ENCODE measurements at regions not wholly inside any gene's neighbourhood (a gene's known extent, or its start where the extent isn't known, plus 50 kb on each side); places are given as distances from the start of the nearest gene placed in this dataset.

- Histone ChIP-seq H3K4me3 (no peak overlapping the region), H3K27me3 (no peaks in the 10 kb centered on the region), H3K27ac (no peak overlapping the region), H3K36me3 (no peaks in the 10 kb centered on the region), H3K9me3 (no peaks in the 10 kb centered on the region), H3K4me1 (peaks cover 0 to 7% (median 0%) of the 10 kb centered on the region in 4 donors)
- ATAC-seq (ENCODE audit: low FRiP score in 2 of 2) = no peak
- DNase-seq = no peak
- 73 to 80% methylated on average over 2 of the region's 2 CpGs for WGBS, 2 donors
- TF ChIP-seq EP300 (IDR thresholded peaks at IDR 0.05) (no peak), POLR2AphosphoS5 (IDR thresholded peaks at IDR 0.05) (no peak), POLR2A (IDR thresholded peaks at IDR 0.05) (no peak)
These were observed 342.5 kb downstream of the PTEN start for GRCh38 chr10:88205842-88206446.

- Histone ChIP-seq H3K27me3 (no peaks in the 10 kb centered on the region), H3K4me1 (peaks cover 0 to 7% (median 0%) of the 10 kb centered on the region in 4 donors), H3K9me3 (no peaks in the 10 kb centered on the region), H3K4me3 (no peak overlapping the region), H3K36me3 (no peaks in the 10 kb centered on the region), H3K27ac (no peak overlapping the region)
- no peak for ATAC-seq (ENCODE audit: low FRiP score in 2 of 2)
- no peak for TF ChIP-seq CTCF (IDR thresholded peaks at IDR 0.05)
- TF ChIP-seq POLR2A (IDR thresholded peaks at IDR 0.05) = no peak
- WGBS, 2 donors = 76 to 83% methylated on average over 3 of the region's 3 CpGs
- DNase-seq = no peak
These were observed 343.7 kb downstream of the PTEN start for GRCh38 chr10:88207121-88207546.

GRCh38 chr10:88209231-88209630 lies 345.8 kb downstream of the PTEN start:
- H3K4me1 ChIP-seq = peaks cover 0 to 7% (median 0%) of the 10 kb centered on the region in 4 donors
- H3K9me3 ChIP-seq = no peaks in the 10 kb centered on the region
- DNase-seq (no peak), ATAC-seq (ENCODE audit: low FRiP score in 2 of 2) (no peak)
- H3K27me3 ChIP-seq = no peaks in the 10 kb centered on the region
- H3K36me3 ChIP-seq = no peaks in the 10 kb centered on the region
- no peak overlapping the region for H3K27ac ChIP-seq
- no peak for TF ChIP-seq POLR2A (IDR thresholded peaks at IDR 0.05)
- TF ChIP-seq POLR2AphosphoS5 (IDR thresholded peaks at IDR 0.05) = no peak
- no peak for TF ChIP-seq CTCF (IDR thresholded peaks at IDR 0.05)
- TF ChIP-seq EP300 (IDR thresholded peaks at IDR 0.05) = no peak
- WGBS, 2 donors = 92 to 98% methylated on average over 4 of the region's 4 CpGs
- no peak overlapping the region for H3K4me3 ChIP-seq

- Histone ChIP-seq H3K9me3 (no peaks in the 10 kb centered on the region), H3K4me1 (peaks cover 0 to 7% (median 0%) of the 10 kb centered on the region in 4 donors), H3K27ac (no peak overlapping the region), H3K4me3 (no peak overlapping the region), H3K36me3 (no peaks in the 10 kb centered on the region), H3K27me3 (no peaks in the 10 kb centered on the region)
- ATAC-seq (ENCODE audit: low FRiP score in 2 of 2) (no peak), DNase-seq (no peak)
- 59 to 73% methylated on average over 5 of the region's 5 CpGs for WGBS, 2 donors
- TF ChIP-seq EP300 (IDR thresholded peaks at IDR 0.05) = no peak
- no peak for TF ChIP-seq POLR2AphosphoS5 (IDR thresholded peaks at IDR 0.05)
- no peak for TF ChIP-seq CTCF (IDR thresholded peaks at IDR 0.05)
- no peak for TF ChIP-seq POLR2A (IDR thresholded peaks at IDR 0.05)
These were observed 346.6 kb downstream of the PTEN start for GRCh38 chr10:88209837-88210561.

GRCh38 chr10:88211230-88211629 lies 347.8 kb downstream of the PTEN start:
- TF ChIP-seq POLR2AphosphoS5 (IDR thresholded peaks at IDR 0.05) = no peak
- TF ChIP-seq EP300 (IDR thresholded peaks at IDR 0.05) = no peak
- no peak for TF ChIP-seq POLR2A (IDR thresholded peaks at IDR 0.05)
- no peak for TF ChIP-seq CTCF (IDR thresholded peaks at IDR 0.05)

More at GRCh38 chr10:88211230-88211629, 347.8 kb downstream of the PTEN start:
- Histone ChIP-seq H3K4me1 (no peaks in the 10 kb centered on the region), H3K27ac (no peak overlapping the region), H3K27me3 (no peaks in the 10 kb centered on the region), H3K4me3 (no peak overlapping the region), H3K36me3 (no peaks in the 10 kb centered on the region), H3K9me3 (no peaks in the 10 kb centered on the region)
- 98 to 100% methylated on average over 1 of the region's 1 CpG for WGBS, 2 donors
- DNase-seq = no peak
- ATAC-seq (ENCODE audit: low FRiP score in 2 of 2) = no peak
